Upper lobe of left lung (tissue), 6 donors: ENCODE measurements at regions not wholly inside any gene's neighbourhood (a gene's known extent, or its start where the extent isn't known, plus 50 kb on each side); places are given as distances from the start of the nearest gene placed in this dataset.

ENCODE experiments used
- ATAC-seq, 2 donors: fragments of 200-7000 bp; cut with Tn5 transposase; one replicate each; pipeline ENCODE4 v1.9.1; 2022; ENCODE audit warnings: mild to moderate bottlenecking in 2 of 2, moderate library complexity in 2 of 2; ENCODE audit not compliant: low FRiP score in 2 of 2
- DNase-seq, 2 donors: peaks; one replicate each; pipeline ENCODE4 v3.0.0-alpha.2; 2019 to 2020
- H3K27ac ChIP-seq, 4 donors: fragments of 200-600 bp; sonication (generic); one replicate each; pipeline ENCODE4 v1.5.1; 2016 to 2019
- H3K27me3 ChIP-seq, 4 donors: fragments of 200-600 bp; sonication (generic); one replicate each; pipeline ENCODE4 v1.5.1; 2017 to 2019
- H3K36me3 ChIP-seq, 4 donors: fragments of 200-600 bp; sonication (generic); one replicate each; pipeline ENCODE4 v1.5.1; 2016 to 2019
- H3K4me1 ChIP-seq, 4 donors: fragments of 200-600 bp; sonication (generic); one replicate each; pipeline ENCODE4 v1.5.1; 2018 to 2019
- H3K4me3 ChIP-seq, 4 donors: fragments of 200-600 bp; sonication (generic); one replicate each; pipeline ENCODE4 v1.5.1; 2017 to 2019; ENCODE audit warnings: mild to moderate bottlenecking in 2 of 4, moderate library complexity in 1 of 4
- H3K9me3 ChIP-seq, 4 donors: fragments of 200-600 bp; sonication (generic); one replicate each; pipeline ENCODE4 v1.5.1; 2018 to 2019
- EP300 ChIP-seq, 4 donors: sonication (generic); formaldehyde crosslinking; IDR thresholded peaks; one replicate each; pipeline ENCODE4 v1.5.1; 2017; ENCODE audit warnings: antibody characterized with exemption in 4 of 4, control low read depth in 2 of 4
- POLR2A ChIP-seq, 4 donors: fragments of 450-650 bp; IDR thresholded peaks; one replicate each; pipeline ENCODE4 v1.5.1; 2016 to 2017; ENCODE audit warnings: antibody characterized with exemption in 4 of 4, mild to moderate bottlenecking in 2 of 4
- POLR2AphosphoS5 ChIP-seq, 2 donors: sonication (generic); formaldehyde crosslinking; IDR thresholded peaks; one replicate each; pipeline ENCODE4 v1.5.1; 2017; ENCODE audit warnings: antibody characterized with exemption in 2 of 2
- WGBS, 2 donors: methylation state at CpG; one replicate each; pipeline ENCODE4 v1.1.5; 2017 to 2018; 5-methylcytosine and 5-hydroxymethylcytosine counted together
- TF ChIP-seq, protein P1 (sequence below), 6 experiments: fragments of 450-650 bp in 4 of 6; fragments of 200-600 bp in 2 of 6; sonication (generic) in 2 of 6; IDR thresholded peaks; one replicate each; pipeline ENCODE4 v1.5.1; 2016 to 2019; ENCODE audit warnings: antibody characterized with exemption in 6 of 6
- donor health status: DM: no; HTN: no; CAD: no; lungs with moderate emphysema.
- donor health status: DM: no; HTN: yes; CAD: no; lungs with severe emphysema.

DNA sequence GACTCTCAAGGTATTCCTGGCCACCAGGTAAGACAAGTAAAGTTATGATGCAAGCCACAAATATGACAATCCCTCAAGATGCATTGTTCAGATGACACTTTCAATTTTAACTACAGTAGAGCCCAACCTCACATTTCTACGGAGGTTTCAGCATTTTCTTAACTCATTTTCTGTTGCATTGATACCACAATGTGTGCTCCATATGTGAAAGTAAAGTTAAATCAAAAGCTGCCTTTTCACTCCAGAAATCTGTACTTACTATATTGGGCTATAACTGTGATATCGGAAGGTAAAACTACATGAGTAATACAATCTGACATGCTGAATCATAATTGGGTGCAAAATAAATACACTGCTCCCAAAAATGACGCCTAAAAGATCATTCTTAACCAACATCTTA, 333.6 kb upstream of the MEF2C start:
- TF ChIP-seq POLR2A (IDR thresholded peaks at IDR 0.05) (no peak), POLR2AphosphoS5 (IDR thresholded peaks at IDR 0.05) (no peak), EP300 (IDR thresholded peaks at IDR 0.05) (no peak)
- TF ChIP-seq, protein P1, sequence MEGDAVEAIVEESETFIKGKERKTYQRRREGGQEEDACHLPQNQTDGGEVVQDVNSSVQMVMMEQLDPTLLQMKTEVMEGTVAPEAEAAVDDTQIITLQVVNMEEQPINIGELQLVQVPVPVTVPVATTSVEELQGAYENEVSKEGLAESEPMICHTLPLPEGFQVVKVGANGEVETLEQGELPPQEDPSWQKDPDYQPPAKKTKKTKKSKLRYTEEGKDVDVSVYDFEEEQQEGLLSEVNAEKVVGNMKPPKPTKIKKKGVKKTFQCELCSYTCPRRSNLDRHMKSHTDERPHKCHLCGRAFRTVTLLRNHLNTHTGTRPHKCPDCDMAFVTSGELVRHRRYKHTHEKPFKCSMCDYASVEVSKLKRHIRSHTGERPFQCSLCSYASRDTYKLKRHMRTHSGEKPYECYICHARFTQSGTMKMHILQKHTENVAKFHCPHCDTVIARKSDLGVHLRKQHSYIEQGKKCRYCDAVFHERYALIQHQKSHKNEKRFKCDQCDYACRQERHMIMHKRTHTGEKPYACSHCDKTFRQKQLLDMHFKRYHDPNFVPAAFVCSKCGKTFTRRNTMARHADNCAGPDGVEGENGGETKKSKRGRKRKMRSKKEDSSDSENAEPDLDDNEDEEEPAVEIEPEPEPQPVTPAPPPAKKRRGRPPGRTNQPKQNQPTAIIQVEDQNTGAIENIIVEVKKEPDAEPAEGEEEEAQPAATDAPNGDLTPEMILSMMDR (IDR thresholded peaks at IDR 0.05), result no peak
- Histone ChIP-seq H3K27ac (no peak overlapping the region), H3K4me3 (no peak overlapping the region), H3K27me3 (no peaks in the 10 kb centered on the region), H3K4me1 (no peaks in the 10 kb centered on the region), H3K9me3 (no peaks in the 10 kb centered on the region), H3K36me3 (no peaks in the 10 kb centered on the region)
- DNase-seq (no peak), ATAC-seq (no peak)
- 89 to 91% methylated on average over 3 of the region's 3 CpGs for WGBS, 2 donors

DNA sequence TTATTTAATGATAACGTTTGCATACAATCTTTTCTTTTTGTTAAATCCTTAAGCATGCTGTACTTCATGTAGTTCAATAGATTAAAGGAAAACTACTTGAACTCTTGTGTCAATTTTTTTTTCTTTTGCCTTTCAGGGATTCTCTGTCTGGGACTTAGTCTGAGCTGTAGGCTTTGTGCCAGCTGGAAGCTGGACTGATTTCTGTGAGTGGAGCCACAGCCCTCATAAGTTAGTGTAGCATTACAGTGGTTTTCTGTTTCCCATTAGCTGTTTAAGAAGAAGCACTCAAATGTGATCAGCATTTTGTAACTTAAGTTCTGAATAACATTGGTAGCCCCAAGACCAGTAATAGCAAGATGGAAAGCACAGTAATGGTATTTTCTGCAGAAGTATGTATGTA, 330.6 kb upstream of the MEF2C start:
- Histone ChIP-seq H3K27me3 (no peaks in the 10 kb centered on the region), H3K4me3 (no peak overlapping the region), H3K27ac (no peak overlapping the region), H3K9me3 (no peaks in the 10 kb centered on the region), H3K36me3 (no peaks in the 10 kb centered on the region), H3K4me1 (no peaks in the 10 kb centered on the region)
- ATAC-seq (no peak), DNase-seq (no peak)
- 49 to 53% methylated on average over 1 of the region's 1 CpG for WGBS, 2 donors
- TF ChIP-seq, protein P1 (IDR thresholded peaks at IDR 0.05), result no peak
- TF ChIP-seq EP300 (IDR thresholded peaks at IDR 0.05) (no peak), POLR2AphosphoS5 (IDR thresholded peaks at IDR 0.05) (no peak), POLR2A (IDR thresholded peaks at IDR 0.05) (no peak)

DNA sequence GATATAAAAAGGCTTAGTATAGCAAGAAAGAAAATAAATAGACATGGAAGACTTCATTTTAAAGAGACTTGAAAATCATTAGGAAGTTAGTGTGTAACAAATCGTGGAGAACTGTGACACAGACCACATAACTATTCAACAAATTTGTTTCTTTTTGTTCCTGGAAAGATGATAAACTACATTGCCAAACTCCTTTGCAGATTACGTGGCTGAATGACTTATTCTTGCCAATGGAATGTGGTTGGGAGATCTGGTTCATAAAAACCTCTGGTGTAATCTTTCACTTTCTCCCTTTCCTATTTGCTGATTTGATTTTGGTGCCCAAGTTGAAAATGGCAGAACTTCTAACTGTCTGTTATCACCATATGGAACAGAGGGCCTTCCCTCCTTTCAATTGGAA, 328.9 kb upstream of the MEF2C start:
- Histone ChIP-seq H3K4me1 (no peaks in the 10 kb centered on the region), H3K9me3 (no peaks in the 10 kb centered on the region), H3K27me3 (no peaks in the 10 kb centered on the region), H3K27ac (no peak overlapping the region), H3K4me3 (no peak overlapping the region), H3K36me3 (no peaks in the 10 kb centered on the region)
- DNase-seq (no peak), ATAC-seq (no peak)
- 64 to 70% methylated on average over 2 of the region's 2 CpGs for WGBS, 2 donors
- TF ChIP-seq EP300 (IDR thresholded peaks at IDR 0.05) (no peak), POLR2A (IDR thresholded peaks at IDR 0.05) (no peak), POLR2AphosphoS5 (IDR thresholded peaks at IDR 0.05) (no peak)
- TF ChIP-seq, protein P1 (IDR thresholded peaks at IDR 0.05), result no peak

DNA sequence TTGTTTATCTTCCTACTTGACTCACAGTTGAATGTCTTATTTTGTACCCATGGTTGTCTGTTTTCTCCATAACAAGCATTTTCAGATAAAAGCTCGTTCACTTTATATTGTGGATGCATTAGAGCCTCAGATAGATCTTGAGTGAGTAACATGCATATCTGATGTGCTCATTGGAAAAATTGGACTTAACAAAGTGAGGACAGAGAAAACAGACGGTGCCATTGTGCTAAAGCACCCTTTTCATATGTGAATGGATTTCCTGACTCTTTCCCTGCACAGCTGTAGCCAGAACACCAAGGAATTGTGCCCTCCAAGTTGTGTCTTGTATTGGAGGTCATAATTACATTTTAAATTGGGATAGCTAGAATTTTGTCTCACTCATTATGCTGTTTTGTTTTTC, 325.8 kb upstream of the MEF2C start:
- Histone ChIP-seq H3K4me3 (no peak overlapping the region), H3K27ac (no peak overlapping the region), H3K27me3 (no peaks in the 10 kb centered on the region), H3K36me3 (no peaks in the 10 kb centered on the region), H3K4me1 (no peaks in the 10 kb centered on the region), H3K9me3 (no peaks in the 10 kb centered on the region)
- 73 to 84% methylated on average over 2 of the region's 2 CpGs for WGBS, 2 donors
- no peak for ATAC-seq
- no peak for TF ChIP-seq POLR2AphosphoS5 (IDR thresholded peaks at IDR 0.05)
- no peak for TF ChIP-seq EP300 (IDR thresholded peaks at IDR 0.05)
- TF ChIP-seq POLR2A (IDR thresholded peaks at IDR 0.05), result no peak
- TF ChIP-seq, protein P1 (IDR thresholded peaks at IDR 0.05), result no peak
- no peak for DNase-seq

DNA sequence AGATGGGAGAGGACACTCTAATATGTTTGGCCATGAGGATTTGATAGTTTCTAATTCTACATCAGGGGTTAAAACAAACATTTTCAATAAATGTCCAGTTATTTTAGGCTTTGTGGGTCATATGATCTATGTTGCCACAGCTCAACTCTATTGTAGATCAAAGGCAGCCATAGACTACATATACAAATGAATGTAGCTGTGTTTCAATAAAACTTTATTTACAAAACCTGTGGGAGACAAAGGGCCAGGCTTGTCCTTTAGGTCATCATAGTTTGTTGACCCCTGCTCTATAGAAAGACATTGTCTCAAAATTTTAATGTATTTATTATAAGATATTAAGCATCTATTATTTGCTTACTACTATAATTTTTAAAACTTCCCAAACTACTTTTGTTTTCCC, 325.4 kb upstream of the MEF2C start:
- Histone ChIP-seq H3K9me3 (no peaks in the 10 kb centered on the region), H3K27ac (no peak overlapping the region), H3K27me3 (no peaks in the 10 kb centered on the region), H3K36me3 (no peaks in the 10 kb centered on the region), H3K4me3 (no peak overlapping the region), H3K4me1 (no peaks in the 10 kb centered on the region)
- no peak for TF ChIP-seq POLR2AphosphoS5 (IDR thresholded peaks at IDR 0.05)
- TF ChIP-seq, protein P1 (IDR thresholded peaks at IDR 0.05), result no peak
- no peak for TF ChIP-seq POLR2A (IDR thresholded peaks at IDR 0.05)
- no peak for TF ChIP-seq EP300 (IDR thresholded peaks at IDR 0.05)
- ATAC-seq (no peak), DNase-seq (no peak)
